SW 1271 (cell line): ENCODE measurements at regions not wholly inside any gene's neighbourhood (a gene's known extent, or its start where the extent isn't known, plus 50 kb on each side); places are given as distances from the start of the nearest gene placed in this dataset.

ENCODE experiments used
- DNase-seq, 2 experiments: peaks; one replicate each; lab custom pipeline; 2025; lab: John Stamatoyannopoulos, UW

GRCh38 chr13:75938811-75939560, 302.9 kb downstream of the LMO7 start:
- DNase-seq = no peak

GRCh38 chr13:75936791-75937190, 300.7 kb downstream of the LMO7 start:
- no peak for DNase-seq

GRCh38 chr13:75935805-75936204, 299.7 kb downstream of the LMO7 start:
- no peak for DNase-seq

GRCh38 chr13:75934889-75935288, 298.8 kb downstream of the LMO7 start:
- no peak for DNase-seq

- DNase-seq = no peak
Measured at GRCh38 chr13:75932636-75933035, 296.5 kb downstream of the LMO7 start.

- DNase-seq = no peak
Measured at GRCh38 chr13:75931116-75931515, 295.0 kb downstream of the LMO7 start.

- DNase-seq = no peak
Measured at GRCh38 chr13:75929076-75929475, 292.9 kb downstream of the LMO7 start.

GRCh38 chr13:75927183-75927669, 291.1 kb downstream of the LMO7 start:
- DNase-seq = no peak

- DNase-seq = no peak
Measured at GRCh38 chr13:75920536-75920935, 284.4 kb downstream of the LMO7 start.

- no peak for DNase-seq
Measured at GRCh38 chr13:75919660-75920199, 283.6 kb downstream of the LMO7 start.

GRCh38 chr13:75915066-75915465, 278.9 kb downstream of the LMO7 start:
- no peak for DNase-seq

- DNase-seq = no peak
Measured at GRCh38 chr13:75913925-75914324, 277.8 kb downstream of the LMO7 start.

GRCh38 chr13:75910591-75910990, 274.5 kb downstream of the LMO7 start:
- no peak for DNase-seq
